Jurkat, Clone E6-1 (cell line): ENCODE measurements at regions not wholly inside any gene's neighbourhood (a gene's known extent, or its start where the extent isn't known, plus 50 kb on each side); places are given as distances from the start of the nearest gene placed in this dataset.
"Not testable (repeated sequence)": the region's sequence is repeated elsewhere in the genome, so short reads cannot be mapped to it uniquely, and the experiment has no call there.

Experiments used
- DNase-seq: peaks from one replicate; pipeline ENCODE4 v3.0.0-alpha.2; 2011; ENCODE audit warnings: low read depth, low spot score
- H3K4me3 ChIP-seq: 2 replicates; pipeline ENCODE4 v1.5.1; 2011; ENCODE audit warnings: mild to moderate bottlenecking, low read length, control low read depth, moderate library complexity

GRCh38 chr1:212155219-212155618 lies 119.7 kb downstream of the DTL start:
- DNase-seq: no peak
- no peak overlapping the region for H3K4me3 ChIP-seq

GRCh38 chr1:212157252-212157651 lies 121.7 kb downstream of the DTL start:
- no peak overlapping the region for H3K4me3 ChIP-seq
- no peak for DNase-seq

DNA sequence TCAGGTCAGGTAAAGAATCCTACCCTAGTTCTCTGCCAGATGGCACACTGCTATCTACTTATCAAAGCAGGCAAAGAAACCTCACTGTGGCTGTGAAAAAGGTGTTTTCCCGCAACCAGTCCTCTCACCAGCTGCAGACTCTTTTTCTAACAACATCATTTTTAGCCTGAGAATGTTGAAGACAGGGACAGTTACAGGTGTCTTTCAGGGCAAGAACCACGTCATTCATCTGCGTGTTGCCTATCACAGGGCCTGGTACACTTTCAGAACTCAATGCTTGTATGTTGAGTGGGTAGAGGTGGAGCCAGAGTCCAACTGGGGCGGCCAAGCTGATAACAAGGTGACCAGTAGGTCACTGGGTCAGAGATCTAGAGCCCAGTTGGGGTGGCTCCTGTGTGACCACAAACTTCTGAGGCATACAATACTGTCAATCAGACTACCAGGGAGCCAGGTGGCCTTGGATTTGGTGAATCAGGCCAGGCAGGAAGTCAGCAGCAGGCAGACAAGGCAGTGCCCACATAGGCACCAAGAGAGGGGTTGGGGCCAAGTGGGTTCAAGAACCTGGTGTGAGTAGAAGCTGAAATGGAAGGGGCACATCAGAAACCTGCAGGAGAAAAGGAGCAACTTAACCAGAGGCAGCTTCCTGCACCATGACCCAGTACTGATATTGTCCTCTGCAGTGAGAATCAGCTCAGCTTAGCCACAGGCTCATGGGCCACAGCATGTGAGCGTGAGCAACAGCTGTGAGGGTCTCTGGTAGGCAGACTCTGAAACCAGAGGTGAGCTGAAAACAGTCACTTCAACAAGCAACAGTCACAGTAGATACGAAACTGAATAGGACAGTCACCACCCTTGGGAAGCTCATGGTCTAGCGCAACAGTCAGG lies 123.6 kb downstream of the DTL start:
- peak; percentile 82 for DNase-seq
- H3K4me3 ChIP-seq: no peak overlapping the region

DNA sequence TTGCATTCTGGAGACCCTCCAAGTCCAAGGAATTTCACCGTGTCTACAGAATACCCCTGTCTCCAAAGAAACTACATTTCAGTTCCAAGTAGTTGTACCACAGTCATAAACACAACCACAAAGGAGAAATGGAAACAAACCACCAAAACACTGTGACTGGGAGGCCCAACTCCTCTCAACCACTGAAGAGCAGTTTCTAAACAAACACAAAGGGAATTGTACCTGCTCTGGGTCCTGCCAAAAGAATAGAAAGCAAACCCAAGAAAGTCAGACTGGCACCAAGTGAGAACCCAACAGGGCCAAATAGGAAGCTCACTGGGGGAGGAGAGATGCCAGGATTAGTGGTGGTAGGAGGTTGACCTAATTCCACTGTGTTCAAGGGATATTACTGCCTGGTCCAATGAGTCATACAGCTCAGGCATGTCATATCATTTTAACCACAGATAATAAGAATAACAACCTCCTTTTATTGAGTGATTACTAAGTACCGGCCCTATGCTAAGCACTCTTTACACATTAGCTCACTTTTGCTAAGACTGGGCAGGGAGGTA lies 123.9 kb upstream of the PPP2R5A start:
- peak; percentile 40 for DNase-seq
- H3K4me3 ChIP-seq: no peak overlapping the region

DNA sequence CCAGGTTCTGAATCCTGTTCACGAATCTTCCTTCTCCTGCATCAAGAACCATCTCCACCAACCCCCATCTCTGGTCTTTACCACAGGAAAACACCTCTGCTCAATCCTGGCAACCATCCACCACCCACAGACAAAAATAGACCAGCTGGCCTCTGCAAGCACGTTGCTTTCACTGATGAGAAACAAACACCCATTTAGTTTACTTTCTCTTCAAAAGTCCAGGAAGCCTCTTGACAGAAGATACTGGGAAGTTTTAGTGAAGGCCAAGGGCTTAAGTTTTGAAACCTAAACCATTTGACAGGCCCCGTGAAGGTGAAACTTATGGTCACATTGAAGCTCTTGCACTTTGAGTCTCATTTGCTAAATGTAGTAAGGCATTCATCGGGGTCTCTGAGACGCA lies 122.6 kb upstream of the PPP2R5A start:
- DNase-seq: peak; percentile 69
- H3K4me3 ChIP-seq: no peak overlapping the region

DNA sequence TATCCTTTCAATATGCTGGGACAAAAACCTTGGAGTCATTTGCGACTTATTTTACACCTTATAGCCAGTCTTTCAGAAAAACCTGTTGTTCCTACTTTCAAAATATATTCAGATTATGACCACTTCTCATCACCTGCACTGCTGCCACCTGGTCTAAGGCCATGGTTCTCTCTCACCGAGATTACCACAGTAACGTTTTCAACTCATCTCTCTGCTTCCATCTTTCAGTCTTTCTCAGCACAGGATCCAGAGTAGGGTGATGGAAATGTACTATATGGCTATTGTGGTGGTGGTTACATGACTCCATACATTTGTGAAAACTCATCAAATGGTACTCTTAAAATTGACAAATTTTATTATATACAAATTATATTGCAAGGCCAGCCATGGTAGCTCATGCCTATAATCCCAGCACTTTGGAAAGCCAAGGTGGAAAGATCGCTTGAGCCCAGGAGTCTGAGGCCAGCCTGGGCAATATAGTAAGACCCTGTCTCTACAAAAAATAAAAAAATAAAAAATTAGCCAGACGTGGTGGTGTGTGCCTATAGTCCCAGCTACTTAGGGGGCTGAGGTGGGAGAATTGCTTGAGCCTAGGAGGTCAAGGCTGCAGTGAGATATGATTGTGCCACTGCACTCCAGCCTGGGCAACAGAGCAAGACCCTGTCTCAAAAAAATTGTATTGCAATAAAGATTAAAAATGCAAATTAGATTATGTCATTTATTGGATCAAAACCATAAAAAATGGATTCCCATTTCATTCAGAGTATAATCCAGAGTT lies 120.9 kb upstream of the PPP2R5A start:
- no peak overlapping the region for H3K4me3 ChIP-seq

GRCh38 chr1:212166244-212166643 lies 119.0 kb upstream of the PPP2R5A start:
- no peak overlapping the region for H3K4me3 ChIP-seq
- DNase-seq: no peak

More for the DNA sequence above, 120.9 kb upstream of the PPP2R5A start:
- no peak for DNase-seq

- DNase-seq: no peak
- H3K4me3 ChIP-seq: no peak overlapping the region
Observed at GRCh38 chr1:212166644-212167043, 118.6 kb upstream of the PPP2R5A start.

DNA sequence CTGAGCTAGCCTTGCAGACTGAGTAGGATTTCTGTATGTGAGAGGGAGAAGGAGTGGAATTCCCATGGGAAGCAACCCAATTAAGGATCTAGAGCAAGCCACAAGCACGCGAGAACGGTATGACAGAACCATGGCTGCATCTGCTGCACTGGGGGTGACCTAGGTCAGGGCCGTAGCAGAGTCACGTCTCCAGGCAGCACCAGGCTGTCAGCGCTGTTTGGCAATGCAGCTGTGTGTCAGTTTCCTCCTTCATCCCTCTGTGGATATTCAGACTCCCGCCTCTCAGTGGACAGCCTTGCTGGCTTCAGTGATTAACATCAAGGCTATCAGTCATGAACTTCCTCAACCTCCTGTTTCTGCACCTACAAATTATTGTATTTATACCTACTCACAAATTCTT lies 118.1 kb upstream of the PPP2R5A start:
- no peak overlapping the region for H3K4me3 ChIP-seq
- no peak for DNase-seq

- DNase-seq: no peak
- no peak overlapping the region for H3K4me3 ChIP-seq
Observed at GRCh38 chr1:212173567-212173966, 111.6 kb upstream of the PPP2R5A start.

- not testable (repeated sequence) for H3K4me3 ChIP-seq, DNase-seq
Observed at GRCh38 chr1:212174295-212174694, 110.9 kb upstream of the PPP2R5A start.

GRCh38 chr1:212177542-212177941 lies 107.7 kb upstream of the PPP2R5A start:
- no peak overlapping the region for H3K4me3 ChIP-seq
- no peak for DNase-seq

DNA sequence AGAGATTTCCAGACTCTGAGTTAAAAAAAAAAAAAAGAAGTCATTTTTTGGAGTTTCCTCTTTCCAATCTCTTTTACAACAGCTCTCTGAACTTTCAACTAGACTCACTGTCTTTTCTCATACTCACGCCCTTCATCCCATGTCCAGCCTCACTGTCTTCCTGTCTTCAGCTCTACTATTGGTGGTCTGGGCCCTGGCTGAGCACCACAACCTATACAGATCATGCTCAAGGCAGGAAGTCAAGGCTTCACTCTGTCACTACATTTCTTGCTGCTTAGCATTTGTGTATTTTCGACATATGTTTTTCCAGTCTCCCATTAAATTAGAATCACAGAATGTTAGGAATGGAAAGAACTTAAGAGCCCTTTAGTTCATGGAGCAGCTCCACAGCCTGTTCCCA lies 106.4 kb upstream of the PPP2R5A start:
- no peak for DNase-seq
- no peak overlapping the region for H3K4me3 ChIP-seq

DNA sequence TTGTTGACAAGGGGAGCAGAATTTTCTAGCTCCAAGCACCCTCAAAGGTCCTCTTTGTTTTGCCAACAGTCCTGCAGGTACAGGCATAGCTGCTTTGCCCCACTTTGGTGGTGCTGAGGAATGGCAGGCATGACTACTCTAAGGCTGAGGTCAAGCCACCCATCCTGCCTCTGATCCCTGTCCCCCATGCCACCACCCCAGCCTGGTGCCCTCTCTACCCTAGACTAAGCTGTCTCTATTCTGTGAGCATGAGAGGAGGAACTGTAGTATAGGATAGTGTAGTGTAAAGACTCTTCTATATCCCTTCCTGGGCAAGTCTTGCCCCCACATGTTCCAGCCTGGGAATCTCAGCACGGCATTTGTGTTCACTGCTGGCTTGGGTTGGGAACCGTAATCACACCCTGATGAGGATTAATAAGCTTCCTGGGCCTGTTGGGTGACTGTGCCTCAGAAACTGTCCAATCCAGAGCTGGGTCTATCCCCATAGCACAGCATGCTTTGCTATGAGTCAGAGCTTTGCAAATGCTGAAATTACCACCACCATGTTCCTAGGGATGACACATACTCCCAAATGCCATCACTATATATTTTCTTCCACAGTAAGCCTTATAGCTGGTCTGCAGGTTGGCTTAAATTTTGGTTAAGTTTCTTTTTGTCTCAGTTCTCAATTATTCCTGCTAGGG lies 105.7 kb upstream of the PPP2R5A start:
- no peak overlapping the region for H3K4me3 ChIP-seq
- DNase-seq: no peak

DNA sequence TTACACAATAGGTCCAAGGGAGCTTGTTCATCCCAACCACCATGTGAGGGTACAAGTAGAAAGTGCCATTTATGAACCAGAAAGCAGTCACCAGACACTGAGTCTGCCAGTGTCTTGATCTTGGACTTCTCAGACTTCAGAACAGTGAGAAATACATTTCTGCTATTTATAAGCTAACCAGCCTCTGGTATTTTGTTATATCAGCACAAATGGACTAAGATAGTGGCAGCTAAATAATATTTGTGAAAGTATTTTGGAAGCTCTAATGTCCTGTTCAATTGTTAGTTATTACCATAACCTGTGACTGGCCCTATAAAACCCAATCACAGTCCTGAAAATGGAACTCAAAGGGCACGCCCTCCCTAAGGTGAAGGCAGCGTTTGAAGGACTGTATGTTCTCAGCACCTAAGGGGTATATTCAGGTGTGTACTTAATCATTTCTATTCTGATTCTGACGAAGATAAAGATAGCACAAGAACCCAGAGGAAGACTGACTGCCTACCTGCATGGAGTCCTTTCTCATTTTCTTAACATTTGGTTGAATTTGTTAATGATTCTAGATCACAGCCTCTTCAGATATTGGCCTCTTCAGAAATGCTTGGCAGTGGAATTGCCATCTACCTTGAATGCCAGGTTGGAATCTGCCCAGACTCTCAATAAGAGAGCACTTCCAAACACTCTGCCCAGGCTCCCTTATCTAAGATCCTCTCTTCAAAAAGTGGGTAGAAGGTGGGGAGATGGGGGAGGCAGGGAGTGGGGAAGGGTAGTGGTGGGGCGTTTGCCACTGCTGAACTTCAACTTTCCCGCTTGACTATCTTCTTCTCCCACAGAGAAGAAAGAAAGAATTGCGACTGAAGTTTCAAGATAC lies 104.0 kb upstream of the PPP2R5A start:
- H3K4me3 ChIP-seq: no peak overlapping the region
- DNase-seq: no peak

DNA sequence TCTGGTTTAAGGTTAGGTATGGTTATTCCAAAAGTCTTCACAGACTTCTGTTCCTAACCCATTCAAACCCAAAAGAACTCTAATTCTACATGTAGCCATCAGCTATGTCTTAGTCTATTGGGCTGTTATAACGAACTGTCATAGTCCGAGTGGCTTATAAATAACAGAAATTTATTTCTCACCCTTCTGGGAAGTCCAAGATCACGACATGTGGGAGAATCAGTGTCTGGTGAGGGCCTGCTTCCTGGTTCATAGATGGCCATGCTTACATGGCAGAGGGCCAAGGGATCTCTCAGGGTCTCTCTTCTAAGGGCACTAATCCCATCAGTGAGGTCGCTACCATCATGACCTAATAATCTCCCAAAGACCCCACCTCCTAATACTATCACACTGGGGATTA lies 103.0 kb upstream of the PPP2R5A start:
- no peak overlapping the region for H3K4me3 ChIP-seq
- no peak for DNase-seq

GRCh38 chr1:212182579-212182978 lies 102.6 kb upstream of the PPP2R5A start:
- no peak for DNase-seq
- no peak overlapping the region for H3K4me3 ChIP-seq

DNA sequence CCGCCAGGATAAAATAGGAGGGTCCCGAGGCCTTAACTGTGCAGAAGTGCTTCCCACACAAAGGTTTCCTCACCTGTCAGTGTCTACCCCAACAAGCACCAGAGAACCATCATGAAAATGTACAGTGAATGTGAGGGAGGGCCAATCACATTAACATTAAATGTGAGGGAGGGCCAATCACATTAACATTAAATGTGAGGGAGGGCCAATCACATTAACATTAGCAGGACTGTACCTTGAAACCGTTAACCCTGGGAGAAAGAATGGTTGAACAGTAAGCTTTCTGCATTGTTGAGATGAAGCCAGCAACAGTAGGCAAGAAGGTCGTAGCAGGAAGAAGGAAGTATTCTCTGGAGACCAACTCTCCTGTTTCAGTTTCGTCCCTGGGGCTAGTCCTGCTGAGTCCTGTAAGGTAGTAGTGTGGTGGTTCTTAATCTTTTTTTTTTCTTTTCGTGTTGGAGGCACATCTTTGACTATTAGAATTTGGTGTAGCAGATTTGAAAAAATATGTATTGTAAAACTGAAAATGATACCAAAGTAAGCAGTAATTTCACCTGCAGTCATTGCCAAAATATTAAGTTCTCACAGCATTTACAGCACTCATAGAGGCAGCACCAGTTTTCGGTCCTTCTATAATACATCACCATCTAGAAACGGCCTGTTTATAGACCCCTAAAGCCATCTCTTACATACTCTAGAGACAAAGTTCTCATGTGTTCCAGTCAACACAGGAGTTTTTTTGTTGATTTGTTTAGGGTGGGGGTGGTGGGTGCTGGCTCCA lies 98.6 kb upstream of the PPP2R5A start:
- no peak overlapping the region for H3K4me3 ChIP-seq
- no peak for DNase-seq
